ENCODE measurements at regions not wholly inside any gene's neighbourhood (a gene's known extent, or its start where the extent isn't known, plus 50 kb on each side); places are given as distances from the start of the nearest gene placed in this dataset.

DNA sequence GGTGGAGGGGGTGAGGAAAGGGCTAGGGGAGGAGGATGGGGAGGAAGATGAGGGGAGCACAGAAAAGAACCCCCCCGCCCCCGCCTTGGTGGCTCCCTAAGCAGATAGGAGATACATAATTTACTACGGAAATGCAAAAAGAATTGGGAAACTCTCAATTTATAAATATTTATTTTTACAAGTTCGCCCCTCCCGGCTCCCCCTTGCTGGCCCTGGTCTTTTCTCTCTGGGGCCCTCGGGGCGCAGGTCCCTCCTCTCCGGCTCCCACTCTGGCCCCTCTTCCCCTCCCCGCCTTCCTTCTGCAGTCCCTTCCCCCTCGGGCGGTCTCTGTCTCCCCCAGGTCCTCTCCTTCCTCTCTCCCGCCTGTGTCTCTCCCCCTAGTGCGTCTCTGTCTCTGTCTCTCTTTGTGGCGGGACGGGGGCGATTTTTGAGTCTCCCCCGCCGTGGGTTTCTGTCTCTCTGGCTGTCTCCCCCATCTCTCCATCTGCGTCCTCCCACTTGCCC, 173.6 kb upstream of the IER5L start:
- no peak for DNase-seq

GRCh38 chr9:129351058-129351641, 173.1 kb upstream of the IER5L start:
- no peak for DNase-seq

GRCh38 chr9:129350143-129350935, 172.3 kb upstream of the IER5L start:
- DNase-seq: no peak

GRCh38 chr9:129349665-129349947, 171.5 kb upstream of the IER5L start:
- DNase-seq: no peak

DNA sequence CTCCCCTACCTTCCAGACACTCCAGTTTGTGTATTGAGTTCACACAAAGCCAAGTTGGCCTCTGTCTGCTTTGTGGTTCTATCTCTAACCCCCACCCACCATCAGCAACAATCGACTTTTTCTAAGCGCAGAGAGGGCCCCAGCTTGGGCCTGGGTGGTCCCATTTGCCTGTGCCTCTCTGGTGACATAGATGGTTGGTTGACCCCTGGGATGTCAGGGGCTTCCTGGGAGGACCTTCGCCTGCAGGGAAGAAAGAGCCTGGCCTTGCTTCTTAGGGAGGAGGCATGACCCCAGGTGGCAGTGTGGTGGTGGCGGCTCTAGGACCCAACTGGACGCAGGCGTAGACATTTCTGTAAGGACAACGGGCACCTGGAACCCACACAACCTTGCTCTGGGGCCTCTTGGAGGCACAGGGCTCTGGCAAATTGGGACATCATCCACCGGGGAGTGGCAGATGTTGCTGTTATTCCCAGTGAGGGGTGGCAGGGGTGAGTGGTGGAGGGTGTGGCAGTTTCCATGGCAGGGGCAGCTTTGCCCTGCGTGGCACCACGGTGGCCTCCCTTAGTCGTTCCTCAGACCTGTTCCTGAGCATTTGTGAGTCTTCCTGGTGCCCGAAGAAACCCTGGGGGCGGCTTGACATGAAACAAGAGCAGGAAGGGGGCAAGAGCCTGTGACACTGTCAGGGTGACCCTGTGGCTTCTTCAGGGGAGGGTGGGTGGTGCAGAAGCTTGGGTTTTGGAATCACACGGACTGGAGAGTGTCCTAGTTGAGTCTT, 171.0 kb upstream of the IER5L start:
- DNase-seq: no peak

DNA sequence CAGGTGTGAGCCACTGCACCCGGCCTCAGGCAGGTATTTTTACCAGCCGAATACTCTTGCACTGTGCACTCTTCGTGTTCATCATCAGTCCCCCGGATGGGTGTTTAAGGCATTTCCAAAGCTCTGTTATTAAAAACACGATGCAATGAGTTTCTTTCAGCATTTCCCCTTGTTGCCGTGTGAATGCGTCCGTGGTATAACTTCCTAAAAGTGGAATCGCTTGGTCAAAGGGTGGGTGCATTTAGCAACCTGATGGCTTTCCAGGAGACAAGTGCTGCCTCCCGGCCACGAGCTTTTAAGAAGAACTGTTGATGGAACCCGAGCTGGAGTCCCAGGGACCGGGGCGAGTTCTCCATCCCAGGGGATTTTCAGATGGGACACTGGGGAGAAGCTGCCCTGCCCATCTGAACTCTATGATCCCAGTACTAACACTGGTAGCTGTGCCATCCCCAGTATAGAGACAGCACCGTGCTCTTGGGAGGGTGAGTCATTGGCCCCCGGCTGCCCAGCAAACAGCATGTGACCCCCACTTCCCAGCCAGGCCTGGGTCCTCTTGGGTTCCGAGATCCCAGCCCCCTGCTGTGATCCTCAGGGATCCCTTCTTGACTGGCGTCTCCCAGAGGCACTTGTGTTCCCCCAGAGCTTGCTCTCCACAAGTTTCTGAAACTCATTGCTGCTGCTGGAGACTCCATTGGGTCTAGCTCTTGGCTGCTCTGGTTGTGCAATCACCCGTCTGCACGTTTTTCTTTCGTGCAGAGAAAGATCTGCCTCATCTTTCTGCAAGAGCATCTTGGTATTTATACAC, 169.5 kb upstream of the IER5L start:
- DNase-seq: no peak

GRCh38 chr9:129346046-129346445, 168.0 kb upstream of the IER5L start:
- no peak for DNase-seq

- no peak for DNase-seq
These were observed 166.8 kb upstream of the IER5L start for GRCh38 chr9:129344641-129345495.

GRCh38 chr9:129343424-129344375, 165.6 kb upstream of the IER5L start:
- no peak for DNase-seq

DNA sequence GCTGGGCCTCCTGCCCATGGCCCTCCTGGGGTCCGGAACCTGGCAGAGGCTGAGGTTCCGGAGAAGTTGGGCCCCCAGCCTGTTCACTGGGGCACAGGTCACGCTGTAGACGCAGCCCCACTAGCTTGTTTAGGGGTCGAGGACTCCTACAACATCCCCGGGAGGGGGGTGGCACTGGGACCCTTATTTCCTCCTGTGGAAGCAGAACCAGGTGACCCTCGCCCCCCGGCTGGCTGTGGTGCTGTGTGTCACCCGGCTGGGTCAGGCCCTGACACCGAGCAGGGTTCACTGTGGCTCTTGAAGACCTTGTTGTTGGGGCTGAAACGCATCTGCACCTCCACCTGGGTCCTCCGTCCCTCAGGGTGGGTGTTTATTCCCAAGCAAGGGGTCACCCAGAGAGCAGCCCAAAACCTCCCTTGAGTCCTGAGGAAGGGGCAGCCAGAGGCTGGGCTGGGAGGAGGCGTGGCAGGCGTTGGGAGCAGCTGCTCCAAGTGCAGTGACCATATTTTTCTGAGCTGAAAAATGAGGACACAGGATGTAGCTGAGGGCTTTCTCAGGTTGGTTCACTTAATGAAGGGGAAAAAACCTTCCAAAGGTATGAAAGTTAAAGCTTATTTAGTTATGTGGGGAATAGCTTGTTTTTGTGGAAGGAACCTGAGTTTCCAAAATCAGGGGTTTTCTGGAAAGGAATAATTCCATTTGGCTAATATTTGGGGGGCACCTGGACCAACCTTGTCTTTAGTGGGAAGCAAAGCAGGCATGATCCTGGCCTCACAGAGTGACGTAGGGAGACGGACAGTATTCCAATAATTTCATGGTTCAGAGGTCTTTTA, 164.7 kb upstream of the IER5L start:
- no peak for DNase-seq

DNA sequence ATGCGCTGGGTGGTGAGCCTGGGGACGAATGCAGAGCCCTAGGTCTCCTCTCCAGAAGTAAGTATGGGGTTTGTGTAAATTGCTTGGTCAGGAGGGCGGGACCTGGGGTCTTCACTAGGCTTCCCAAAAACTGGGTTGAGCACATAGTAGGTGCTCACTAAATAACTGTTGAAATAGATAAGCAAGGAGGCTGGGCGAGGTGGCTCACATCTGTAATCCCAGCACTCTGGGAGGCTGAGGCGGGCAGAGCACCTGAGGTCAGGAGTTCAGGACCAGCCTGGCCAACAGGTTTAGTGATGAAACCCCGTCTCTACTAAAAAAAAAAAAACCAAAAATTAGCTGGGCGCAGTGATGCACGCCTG, 163.9 kb upstream of the IER5L start:
- no peak for DNase-seq

DNA sequence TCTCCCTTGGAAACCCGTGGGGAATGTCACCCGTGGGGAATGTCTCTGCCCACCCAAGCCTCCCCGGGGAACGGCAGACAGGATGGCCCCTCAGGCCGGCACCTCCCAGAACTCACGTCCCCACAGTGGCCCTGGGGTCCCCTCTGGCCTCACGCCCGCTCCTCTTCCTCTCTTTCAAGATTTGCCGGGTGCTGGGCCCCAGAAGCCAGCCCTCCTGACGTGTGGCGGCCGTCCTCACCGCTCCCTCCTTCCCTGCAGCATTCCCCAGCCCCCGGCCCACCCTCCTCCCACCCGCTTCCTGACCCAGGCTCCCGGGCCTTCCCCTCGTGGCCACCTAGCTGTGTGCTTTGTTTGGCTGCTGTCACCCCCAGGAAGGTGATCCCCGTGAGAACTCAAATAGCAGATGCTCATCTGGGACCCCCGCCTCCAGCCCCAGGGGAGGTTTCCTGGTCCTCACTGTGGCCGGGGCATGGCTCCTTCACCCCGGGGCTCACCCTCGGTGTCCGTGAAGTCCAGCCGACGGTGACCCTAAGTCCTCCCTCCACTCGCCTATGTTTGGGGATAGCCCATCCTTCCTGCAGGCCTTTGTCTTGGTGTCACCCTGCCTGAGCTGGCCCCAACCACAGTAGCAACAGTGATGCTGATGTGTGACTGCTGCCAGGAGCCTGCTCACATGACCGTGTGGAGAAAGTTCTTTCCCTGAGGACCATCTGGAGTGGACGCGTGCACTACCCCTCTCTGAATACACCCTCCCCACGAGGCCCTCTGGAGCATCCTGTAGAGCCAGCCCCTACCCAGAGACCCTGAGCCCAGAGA, 163.3 kb upstream of the IER5L start:
- DNase-seq: no peak

GRCh38 chr9:129340427-129341170, 162.5 kb upstream of the IER5L start:
- DNase-seq: no peak

- DNase-seq: no peak
These were observed 161.6 kb upstream of the IER5L start for GRCh38 chr9:129339539-129340157.

DNA sequence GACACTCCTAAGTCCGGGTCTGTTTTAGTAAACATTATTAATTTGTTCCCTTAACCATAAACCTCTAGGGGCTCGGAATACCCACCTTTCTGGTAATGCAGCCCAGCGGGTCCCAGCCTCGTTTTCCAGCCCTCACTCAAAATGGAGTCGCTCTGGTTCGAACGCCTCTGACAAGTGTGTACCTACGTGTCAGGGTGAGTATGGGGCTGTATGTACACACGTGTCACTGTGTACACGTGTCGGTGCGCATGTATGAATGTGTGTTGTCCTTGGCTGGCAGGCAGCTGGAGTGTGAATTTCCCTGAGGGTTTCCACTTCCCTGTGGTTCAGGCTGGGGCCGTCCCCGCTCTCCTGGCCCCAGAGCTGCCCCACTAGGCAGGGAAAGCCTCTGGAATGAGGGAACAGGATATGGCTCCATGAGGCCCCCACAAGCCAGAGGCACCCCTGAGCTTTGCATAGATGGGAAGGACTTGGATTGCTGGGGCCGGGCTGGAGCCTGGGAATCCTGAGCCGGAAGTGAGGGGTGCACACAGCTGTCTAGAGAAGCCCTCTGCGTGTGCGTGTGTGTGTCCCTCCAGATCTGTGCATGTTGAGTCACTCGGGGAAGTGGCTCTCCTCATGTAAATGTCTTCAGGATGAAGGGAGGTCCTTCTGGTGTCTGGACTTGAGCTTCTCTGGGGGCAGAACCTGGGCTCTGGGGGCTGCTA, 160.8 kb upstream of the IER5L start:
- peak; percentile 25 for DNase-seq

DNA sequence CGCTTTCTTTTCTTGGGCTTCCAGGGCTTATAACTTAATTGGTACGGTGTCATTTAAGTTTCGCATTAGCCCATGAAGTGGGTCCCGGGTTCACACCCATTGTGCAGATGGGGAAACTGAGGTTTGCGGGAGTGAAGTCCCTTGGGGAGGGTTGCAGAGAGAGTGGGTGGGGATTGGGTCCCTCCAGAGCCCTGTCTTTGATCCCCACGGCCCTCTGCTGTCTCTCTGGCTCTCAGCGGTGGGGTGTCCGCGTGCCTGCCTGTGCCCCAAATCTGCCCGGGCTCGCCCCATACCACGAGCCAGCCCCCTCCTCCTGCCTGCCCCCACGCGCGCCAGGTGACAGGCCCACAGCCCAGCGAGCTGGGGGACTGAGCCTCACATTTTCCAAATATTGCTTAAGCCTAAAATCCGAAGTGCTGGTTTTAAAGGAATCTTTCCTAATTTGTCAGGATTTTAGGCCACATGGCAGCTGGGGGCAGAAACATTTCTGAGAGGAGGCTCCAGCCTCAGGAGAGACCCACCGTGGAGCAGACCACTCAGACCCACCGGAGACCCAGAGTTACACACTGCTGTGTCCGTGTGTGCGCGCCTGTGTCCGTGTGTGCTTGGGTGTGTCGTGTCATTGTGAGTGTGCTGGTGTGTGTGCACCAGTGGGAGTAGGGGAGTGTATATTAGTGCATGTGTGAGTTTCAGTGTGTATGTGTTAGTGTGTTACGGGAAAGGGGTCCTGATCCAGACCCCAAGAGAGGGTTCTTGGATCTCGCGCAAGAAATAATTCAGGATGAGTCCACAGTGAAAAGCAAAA, 159.5 kb upstream of the IER5L start:
- no peak for DNase-seq

Measured in DMS153 (cell line).